DND-41 (cell line): ENCODE measurements at regions not wholly inside any gene's neighbourhood (a gene's known extent, or its start where the extent isn't known, plus 50 kb on each side); places are given as distances from the start of the nearest gene placed in this dataset.

Experiments
- EZH2 ChIP-seq: IDR thresholded peaks from 3 replicates; pipeline ENCODE4 v1.6.1; 2012; ENCODE audit warnings: borderline replicate concordance, low read depth, mild to moderate bottlenecking, moderate library complexity, low read length, inconsistent platforms; ENCODE audit not compliant: severe bottlenecking
- TF ChIP-seq, protein P1 (sequence below): IDR thresholded peaks from 2 replicates; pipeline ENCODE4 v1.5.1; 2012; ENCODE audit warnings: borderline replicate concordance, low read length, moderate library complexity, mild to moderate bottlenecking; ENCODE audit not compliant: poor library complexity, severe bottlenecking; ENCODE audit errors: extremely low read depth

DNA sequence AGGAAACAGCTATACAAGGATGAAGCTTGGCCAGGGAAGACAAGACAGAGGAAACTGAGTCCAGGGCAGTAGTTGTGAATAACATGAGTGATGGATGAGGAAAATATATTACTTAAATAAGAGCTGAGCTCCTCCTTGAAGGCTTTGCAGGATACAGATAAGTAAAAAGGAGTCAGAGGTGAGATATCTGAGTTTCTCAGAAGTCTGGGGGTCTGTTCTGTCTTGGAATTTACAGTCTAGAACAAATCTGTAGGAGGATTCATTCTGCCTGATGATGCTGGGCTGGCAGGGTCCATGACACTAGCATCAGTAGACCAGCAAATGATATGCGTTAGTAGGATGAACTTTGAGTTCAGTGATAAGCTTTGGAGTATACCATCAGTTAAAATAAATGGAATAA, 266.1 kb upstream of the POGK start:
- TF ChIP-seq, protein P1, sequence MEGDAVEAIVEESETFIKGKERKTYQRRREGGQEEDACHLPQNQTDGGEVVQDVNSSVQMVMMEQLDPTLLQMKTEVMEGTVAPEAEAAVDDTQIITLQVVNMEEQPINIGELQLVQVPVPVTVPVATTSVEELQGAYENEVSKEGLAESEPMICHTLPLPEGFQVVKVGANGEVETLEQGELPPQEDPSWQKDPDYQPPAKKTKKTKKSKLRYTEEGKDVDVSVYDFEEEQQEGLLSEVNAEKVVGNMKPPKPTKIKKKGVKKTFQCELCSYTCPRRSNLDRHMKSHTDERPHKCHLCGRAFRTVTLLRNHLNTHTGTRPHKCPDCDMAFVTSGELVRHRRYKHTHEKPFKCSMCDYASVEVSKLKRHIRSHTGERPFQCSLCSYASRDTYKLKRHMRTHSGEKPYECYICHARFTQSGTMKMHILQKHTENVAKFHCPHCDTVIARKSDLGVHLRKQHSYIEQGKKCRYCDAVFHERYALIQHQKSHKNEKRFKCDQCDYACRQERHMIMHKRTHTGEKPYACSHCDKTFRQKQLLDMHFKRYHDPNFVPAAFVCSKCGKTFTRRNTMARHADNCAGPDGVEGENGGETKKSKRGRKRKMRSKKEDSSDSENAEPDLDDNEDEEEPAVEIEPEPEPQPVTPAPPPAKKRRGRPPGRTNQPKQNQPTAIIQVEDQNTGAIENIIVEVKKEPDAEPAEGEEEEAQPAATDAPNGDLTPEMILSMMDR, result no peak
- TF ChIP-seq EZH2, result no peak
